ENCODE measurements at regions not wholly inside any gene's neighbourhood (a gene's known extent, or its start where the extent isn't known, plus 50 kb on each side); places are given as distances from the start of the nearest gene placed in this dataset.
"Not testable (repeated sequence)": the region's sequence is repeated elsewhere in the genome, so short reads cannot be mapped to it uniquely, and the experiment has no call there.

DNA sequence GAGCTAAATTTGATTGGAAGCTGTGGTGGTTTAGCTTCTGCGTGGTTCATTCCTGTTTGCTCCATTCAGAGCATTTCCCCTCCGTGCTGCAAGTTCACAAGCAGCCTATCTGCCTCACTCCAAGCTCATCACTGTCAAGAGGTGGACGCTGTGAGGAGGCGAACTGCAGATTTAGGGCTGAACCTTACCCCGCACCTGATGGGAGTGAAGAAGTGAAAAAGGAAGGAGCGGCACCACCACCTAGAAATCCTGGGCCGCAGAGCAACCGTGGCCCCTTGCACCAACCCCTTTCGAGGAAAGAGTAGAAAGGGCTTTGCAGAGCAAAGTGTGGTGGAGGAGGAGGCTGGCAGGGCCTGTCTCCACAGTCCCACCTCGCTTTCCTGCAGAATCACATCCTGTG is 117.4 kb downstream of the IER5 start:
- DNase-seq = no peak

DNA sequence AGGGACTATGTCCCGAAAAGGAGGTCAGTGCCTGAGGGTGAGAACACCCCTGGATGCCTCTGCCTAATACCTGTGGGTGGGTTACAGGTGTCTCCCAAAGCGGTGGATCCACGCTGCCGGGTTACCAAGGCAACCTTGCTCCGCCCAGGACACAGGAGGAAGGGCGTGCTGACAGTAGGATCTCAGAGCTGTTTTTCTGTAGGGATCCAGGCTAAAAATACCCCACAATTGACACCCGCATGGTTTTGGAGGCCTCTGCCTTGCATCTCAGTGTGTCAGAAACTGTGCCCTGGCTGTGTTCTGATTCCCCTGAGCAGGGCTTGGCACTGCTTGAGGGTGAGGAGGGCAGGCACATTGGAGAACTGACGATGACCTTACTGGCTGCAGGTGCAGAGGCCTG is 118.0 kb downstream of the IER5 start:
- DNase-seq = no peak

DNA sequence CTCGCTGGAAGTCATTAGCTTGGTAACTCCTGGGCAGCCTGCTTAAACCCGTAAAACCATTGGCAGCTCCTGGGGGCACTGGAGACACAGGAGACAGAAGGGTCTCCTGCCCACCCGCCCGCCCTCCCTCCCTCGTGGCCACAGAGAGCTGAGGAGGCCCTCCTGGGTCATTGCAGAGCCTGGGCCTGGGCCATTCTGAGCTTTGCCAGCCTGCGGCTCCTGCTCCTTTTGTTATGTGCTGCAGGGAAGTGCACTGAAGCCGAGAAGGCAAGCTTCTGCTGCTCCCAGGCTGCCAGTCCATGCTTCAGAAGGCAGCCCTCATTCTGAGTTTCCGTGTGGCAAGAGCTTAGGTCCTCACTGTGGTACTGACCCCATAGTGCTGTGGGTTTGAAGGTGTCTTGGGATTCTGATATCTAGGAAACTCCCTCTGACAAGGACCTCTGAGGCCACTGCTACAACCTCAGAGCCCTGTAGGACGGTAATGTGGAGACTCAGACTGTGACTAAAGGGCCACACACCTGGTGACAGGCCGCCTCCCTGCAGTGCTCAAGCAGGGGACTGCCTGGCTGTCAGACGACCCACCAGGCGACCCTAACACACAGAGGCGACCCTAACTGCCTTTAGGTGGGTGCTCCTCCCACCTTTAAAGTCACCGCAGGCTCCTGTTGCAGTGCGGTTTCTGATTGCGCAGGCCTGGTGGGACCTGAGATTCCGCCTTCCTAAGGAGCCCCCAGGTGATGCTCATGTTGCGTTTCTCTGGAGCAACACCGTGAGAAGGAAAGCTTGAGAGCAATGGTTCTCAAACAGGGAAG is 118.7 kb downstream of the IER5 start:
- no peak for DNase-seq

DNA sequence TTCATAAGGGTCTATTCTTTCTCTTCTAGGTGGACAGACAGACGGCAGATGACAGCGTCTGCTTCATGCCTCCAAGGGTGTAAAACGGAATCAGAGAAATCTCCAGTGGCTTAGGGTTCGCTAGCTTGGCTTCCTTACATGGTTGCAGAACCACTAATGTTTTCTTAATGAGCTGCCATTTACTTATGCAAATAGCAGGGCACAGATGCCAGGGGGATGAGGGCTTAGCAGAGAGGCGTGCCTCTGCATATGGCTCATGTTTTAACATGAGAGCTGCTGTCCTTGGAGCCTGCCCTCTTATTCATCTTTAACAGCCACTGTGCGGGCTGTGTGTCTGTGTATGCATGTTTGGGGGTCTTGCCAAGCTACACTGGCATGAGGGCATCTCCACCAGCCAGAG is 119.6 kb downstream of the IER5 start:
- DNase-seq = no peak

DNA sequence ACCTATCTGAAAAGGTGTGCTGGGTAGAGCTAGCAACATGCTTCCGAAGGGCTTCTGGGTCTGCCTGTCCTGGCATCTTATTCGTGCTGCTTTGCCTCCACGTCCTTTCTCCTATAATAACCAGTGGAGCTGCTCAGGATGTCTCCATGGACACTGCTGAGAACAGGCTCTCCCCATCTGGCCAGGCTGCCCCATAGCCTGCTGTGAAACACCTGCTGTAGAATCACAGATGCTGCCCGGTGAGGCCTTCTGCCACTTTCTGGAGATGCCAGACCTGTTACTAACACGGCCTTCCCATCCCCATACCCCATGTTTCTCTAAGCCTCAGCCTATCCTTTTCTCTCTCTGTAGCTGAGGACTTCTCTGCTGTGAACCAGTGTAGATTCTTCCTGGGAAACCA is 120.5 kb downstream of the IER5 start:
- DNase-seq = no peak

DNA sequence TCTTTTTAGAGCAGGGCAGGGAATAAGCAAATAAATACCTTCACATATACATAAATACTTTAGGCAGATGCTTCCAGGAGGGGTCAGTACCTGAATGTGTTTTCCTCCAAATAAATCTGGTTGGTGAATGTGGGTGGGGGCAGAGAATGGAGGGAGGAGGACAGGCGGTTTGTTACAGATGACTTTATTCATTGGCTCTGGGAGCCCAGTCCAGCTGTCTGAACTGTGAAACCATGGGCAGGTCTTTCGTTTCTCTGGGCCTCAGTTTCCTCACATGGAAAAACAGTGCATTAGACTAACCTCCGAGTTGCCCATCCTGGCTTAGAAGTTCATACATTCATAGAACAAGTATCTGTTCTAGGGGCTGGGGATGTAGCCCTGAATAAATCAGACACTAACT is 124.6 kb downstream of the IER5 start:
- no peak for DNase-seq

DNA sequence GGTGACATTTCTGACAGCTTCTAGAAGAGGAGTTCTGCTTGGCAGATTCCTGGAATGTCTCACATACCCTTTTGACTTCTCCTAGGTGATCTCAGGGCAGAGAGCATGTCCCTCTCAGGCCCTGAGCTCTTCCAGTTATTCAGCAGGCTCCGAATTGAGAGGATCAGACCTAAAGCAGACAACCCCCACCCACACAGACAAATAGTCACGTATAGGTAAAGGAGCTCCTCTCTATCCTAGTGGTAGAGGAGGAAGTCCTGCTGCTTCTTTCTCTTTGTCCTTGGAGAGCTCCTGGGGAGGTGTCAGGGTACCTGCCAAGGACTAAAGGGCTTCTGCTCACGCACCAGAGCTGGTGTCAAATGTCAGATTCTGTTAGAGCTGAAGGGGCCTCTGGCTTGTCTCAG is 128.1 kb downstream of the IER5 start:
- no peak for DNase-seq

DNA sequence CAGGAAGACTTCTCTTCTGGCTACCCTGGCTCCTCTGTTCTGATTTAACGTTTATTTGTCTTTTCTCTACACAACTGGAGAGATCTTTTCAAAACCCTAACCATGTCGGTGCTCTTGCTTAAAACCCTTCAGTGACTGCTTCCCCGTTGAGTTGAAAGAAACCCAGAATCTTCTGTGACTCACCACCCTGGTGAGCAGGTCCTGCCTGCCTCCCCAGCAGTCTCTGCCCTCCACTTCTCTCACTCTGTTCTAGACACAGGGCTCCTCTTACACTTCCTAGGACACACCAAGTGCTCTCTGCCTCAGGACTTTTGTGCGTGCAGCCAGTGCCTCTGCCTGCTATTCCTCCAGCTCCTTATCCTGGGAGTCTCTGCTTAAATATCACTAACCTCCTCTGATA is 131.4 kb downstream of the IER5 start:
- DNase-seq = no peak

DNA sequence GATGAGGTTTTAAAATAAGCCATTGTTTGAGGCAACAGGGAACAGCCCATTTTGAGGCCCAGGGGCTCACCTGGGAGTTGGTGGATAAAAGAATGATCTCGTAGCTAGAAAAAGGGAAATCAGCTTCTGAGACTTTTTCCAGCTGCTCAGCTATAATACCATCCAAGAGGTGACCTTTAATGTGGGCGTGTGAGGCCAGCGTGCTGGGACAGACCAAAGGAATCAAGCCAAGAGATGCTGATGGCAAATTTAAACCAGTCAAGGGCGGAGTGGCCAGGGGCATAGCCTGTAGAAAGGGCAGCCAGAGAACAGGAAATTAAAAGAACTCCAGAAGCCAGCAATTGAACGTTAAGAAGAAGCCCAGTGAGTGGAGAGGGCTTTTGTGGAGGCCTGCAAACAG is 132.6 kb downstream of the IER5 start:
- no peak for DNase-seq

DNA sequence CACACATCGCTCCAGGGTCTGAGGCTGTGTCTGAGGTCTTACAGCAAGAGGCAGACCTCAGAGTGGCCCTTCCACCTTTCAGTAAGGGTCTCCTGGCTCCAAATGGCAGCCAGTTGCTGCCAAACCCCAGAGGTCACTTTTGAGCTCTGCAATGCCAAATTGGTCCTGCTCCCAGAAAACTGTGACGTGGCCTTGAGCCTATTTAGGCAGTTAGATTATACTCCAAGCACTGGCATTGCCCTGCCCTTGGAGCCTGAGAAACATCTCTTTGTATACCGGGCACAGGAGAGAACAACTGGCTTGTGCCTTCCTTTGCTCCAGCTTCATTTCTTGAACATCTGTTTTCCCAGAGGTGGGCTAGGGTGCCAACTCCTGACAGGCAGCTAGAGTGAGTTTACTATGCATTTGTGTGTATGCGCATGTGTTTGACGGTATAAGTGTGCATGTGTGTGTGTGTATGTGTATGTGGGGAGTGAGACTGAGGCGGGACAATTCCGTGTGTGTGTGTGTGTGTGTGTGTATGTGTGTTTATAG is 134.5 kb downstream of the IER5 start:
- DNase-seq = no peak

DNA sequence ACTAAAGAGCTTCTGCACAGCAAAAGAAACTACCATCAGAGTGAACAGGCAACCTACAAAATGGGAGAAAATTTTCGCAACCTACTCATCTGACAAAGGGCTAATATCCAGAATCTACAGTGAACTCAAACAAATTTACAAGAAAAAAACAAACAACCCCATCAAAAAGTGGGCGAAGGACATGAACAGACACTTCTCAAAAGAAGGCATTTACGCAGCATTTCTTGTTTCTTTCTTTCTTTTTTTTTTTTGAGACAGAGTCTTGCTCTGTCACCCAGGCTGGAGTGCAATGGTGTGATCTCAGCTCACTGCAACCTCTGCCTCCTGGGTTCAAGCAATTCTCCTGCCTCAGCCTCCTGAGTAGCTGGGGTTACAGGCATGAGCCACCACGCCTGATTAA is 138.2 kb downstream of the IER5 start:
- not testable (repeated sequence) for DNase-seq

DNA sequence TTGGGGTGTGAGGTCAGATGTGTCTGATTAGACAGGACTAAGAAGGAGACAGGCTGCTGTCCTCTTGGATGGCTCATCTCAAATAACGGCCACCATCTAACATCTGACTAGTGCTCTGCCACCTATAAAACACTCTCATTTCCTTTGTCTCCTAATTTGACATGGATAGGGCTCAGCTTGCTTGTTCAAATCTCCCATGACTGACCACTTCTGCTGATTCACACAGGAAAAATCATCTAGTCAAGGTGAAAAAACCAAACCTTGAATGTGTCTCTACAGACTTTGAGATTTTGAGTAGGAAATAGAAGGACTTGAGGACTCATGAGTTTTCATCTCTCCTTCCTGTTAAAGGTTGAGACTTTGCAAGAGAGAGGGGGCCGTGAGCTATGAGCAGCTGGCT is 150.6 kb downstream of the IER5 start:
- DNase-seq = no peak

DNA sequence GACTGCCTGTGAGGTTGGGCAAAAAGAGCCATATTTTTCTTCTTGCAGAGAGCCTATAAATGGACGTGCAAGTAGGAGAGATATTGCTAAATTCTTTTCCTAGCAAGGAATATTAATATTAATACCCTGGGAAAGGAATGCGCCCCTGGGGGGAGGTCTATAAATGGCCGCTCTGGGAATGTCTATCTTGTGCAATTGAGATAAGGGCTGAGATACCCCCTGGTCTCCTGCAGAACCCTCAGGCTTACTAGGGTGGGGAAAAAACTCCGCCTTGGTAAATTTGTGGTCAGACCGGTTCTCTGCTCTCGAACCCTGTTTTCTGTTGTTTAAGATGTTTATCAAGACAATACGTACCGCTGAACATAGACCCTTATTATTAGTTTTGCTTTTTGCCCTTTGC is 157.8 kb downstream of the IER5 start:
- not testable (repeated sequence) for DNase-seq

DNA sequence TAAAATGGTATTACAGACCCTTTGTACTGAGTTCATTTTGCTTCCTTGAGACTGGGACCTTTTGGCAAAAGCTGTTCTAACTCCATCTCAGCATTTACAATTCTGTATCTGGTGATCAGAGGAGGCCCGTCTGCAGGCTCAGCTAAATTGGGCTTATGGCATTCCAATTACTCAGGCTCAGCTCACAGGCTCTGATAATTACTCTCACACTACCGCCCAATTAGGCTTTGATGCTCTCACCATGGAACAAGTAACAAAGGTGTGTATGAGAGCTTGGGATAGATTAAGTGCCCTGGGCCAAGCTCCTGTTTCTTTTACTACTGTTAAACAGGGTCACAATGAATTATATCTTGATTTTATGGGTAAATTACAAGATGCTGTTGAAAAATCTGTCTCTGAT is 159.9 kb downstream of the IER5 start:
- DNase-seq = not testable (repeated sequence)

DNA sequence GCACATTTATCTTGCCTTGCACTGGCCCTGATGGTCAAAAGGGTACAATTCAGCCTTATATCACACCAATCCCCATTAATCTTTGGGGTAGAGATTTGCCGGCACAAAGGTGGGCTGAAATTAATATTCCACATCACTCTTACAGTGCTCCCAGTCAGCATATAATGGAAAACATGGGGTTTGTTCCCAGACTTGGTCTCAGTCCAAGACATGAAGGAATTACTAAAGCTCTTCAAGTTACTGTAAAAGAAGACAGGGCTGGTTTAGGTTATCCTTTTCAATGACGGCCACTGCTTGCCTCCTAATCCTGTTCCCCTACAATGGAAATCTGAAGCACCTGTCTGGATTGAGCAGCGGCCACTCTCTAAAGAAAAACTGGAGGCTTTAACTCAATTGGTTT is 160.7 kb downstream of the IER5 start:
- peak; percentile 9 for DNase-seq

DNA sequence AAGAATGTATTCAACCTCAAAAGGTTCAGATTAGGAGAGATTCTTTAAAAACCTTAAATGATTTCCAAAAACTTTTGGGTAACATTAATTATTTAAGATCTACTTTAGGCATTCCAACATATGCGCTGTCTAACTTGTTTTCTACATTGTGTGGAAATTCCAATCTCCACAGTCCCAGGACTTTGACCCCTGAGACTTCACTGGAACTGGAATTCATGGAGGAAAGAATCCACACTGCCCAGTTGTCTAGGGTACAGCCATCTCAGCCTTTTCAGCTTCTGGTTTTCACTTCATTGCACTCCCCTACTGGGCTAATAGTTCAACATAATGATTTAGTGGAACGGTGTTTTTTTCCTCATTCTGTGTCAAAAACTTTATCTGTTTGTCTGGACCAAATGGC is 161.5 kb downstream of the IER5 start:
- DNase-seq = no peak

DNA sequence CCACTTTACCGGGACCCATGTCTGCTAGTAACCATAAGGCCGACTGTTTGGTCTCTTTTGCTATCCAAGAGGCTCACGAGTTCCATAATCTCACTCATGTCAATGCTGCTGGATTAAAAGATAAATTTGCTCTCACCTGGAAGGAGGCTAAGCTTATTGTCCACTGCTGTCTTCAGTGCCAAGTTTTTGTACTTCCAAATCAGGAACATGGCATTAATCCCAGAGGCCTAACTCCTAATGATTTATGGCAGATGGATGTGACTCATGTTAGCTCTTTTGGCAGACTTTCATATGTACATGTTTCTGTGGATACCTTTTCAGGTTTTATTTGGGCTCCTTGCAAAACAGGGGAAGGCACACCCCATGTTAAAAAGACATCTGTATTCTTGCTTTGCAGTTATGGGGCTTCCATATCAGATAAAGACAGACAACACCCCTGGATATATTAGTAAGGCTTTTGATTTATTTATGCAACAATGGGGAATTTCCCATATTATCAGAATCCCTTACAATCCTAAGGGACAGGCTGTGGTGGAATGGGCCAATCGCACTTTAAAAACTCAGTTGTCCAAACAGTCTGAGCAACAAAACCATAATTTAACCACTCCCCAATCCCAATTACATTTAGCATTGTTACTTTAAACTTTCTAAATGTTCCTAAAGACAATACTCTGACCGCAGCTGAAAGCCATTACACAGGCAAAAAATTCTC is 162.7 kb downstream of the IER5 start:
- peak; percentile 71 for DNase-seq

DNA sequence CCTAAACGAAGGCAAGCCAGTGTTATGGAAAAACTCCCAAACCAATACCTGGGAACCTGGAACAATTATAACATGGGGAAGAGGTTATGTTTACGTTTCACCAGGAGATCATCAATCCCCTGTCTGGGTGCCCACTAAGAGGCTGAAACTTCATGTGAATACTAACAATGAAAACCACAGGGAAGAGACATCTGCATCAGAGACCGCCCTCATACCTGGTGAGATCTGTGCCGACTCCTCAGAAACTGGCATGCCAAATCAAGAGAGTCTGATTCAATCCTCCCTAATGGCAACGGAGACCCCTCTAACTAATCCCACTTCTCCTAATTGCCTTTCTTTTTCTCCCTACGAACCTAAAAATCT is 163.2 kb downstream of the IER5 start:
- no peak for DNase-seq

DNA sequence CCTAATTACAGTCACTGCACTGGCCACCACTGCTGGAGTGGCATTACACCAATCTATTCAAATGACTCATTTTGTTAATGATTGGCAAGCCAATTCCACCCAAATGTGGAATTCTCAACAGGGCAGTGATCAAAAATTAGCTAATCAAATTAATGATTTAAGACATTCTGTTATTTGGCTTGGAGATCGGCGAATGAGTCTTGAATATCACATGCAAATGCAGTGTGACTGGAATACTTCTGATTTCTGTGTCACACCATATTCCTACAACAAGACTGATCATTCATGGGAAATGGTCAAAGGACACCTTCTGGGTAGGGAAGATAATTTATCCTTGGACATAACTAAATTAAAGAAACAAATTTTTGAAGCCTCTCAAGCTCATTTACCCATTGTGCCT is 165.1 kb downstream of the IER5 start:
- DNase-seq = not testable (repeated sequence)

DNA sequence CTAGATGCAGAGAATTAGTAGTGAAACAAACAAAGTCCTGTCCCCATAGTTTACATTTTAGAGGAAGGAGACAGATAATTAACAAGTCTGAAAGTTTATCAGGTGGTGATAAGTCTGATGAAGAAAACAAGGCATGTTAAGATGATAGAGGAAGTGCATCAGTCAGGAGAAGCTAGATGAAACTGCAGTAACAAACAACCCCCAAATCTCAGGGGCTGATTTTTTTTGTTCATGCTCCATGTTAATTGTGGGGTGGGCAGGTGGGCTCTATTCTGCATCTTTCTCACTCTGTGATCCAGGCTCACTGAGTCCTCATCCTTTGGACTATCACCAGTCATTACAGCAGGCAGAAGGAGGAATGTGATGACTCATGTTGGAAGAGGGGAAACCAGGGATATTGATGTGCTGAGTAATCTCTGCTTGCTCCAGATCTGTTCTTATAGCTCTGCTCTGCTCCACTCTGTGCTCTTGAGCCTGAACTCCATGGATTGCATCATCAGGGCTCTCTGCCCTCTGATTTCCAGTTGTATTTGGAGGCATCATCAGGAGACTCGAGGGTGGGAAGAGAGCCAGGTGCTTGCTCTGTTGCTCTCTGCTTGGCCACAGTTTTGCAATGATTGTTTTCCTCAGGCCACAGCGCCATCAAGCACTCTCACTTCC is 166.9 kb downstream of the IER5 start:
- peak; percentile 97 for DNase-seq

DNA sequence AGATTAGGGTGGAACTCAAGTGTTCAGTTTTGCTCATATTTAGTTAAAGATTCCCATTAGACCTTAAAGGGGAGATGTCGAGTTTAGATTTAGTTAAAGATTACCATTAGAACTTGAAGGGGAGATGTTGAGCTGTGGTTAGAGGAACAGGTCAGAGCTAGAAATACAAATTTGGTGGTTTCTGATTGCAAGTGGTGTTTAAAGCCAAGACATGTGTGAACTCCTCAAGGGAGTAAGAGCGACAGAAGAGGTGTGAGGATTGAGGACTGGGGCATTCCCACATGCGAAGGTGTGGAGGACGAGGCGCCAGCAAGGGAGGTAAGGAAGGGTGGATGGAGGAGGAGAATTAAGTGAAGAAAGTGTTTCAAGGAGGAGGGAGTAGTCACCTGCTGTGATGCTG is 168.6 kb downstream of the IER5 start:
- no peak for DNase-seq

DNA sequence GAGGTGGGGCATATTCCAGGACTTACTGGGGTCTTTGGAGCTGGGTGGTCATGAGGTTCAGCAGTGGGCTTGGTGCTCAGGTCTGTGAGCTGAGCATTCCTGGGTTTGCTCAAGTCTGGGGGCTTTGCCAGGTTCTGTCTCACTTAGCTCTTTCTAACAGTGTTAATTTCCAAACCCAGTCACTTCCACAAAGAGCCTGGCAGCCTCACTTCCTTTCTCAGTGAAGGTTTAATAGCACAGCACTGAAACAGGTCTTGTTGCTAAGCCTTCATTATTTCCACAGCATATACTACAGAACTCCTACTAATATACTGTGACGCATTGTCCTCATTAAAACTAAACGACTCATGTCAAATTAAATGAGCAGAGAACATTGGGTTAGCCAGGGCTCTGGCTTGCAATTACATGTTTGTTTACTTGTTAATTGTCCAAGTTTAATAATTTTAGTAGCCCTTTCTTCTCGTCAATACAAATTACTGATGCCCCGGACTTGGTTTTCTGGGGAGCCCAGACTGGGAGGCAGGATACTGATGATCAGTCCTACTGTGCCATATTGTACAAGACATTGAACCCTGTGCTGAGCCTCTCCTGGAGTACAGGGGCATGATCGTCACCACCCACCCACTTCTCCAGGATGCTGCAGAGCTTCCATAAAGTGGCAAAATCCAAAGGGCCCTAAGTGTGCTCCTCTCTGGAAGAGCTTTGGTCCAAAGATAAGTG is 170.7 kb downstream of the IER5 start:
- DNase-seq = no peak

DNA sequence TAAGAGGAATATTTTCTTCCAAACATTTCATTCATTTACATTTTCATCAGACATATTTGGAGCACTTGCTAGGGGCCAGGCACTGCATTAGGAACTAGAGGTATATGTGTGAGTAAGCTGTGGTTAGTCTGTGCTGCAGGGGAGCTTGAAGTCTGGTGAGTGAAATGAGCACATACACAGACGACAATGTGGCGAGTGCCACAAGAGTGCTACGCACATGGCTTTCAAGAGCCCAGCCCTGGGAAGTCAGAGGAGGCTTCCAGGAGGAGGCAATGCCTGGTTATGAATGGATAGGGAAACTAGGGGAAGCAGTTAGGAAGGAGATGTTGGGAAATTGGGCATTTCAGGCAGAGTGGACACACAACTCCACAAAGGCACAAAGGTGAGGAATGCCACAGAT is 171.8 kb downstream of the IER5 start:
- DNase-seq = no peak
